ENCODE measurements at regions not wholly inside any gene's neighbourhood (a gene's known extent, or its start where the extent isn't known, plus 50 kb on each side); places are given as distances from the start of the nearest gene placed in this dataset.

- no peak for DNase-seq (ENCODE audit: extremely low read depth, low read depth)
- no peak for TF ChIP-seq CTCF (IDR thresholded peaks at IDR 0.05; ENCODE audit: low read depth, low read length, missing control alignments)
- H3K4me3 ChIP-seq (replicated peaks; ENCODE audit: low read depth, low read length): no peak overlapping the region
Measured at GRCh38 chr18:66792466-66792865, 188.6 kb upstream of the CDH19 start.

- no peak for DNase-seq (ENCODE audit: extremely low read depth, low read depth)
- no peak for TF ChIP-seq CTCF (IDR thresholded peaks at IDR 0.05; ENCODE audit: low read depth, low read length, missing control alignments)
- no peak overlapping the region for H3K4me3 ChIP-seq (replicated peaks; ENCODE audit: low read depth, low read length)
Measured at GRCh38 chr18:66780609-66781008, 176.7 kb upstream of the CDH19 start.

GRCh38 chr18:66778048-66778447 lies 174.2 kb upstream of the CDH19 start:
- no peak overlapping the region for H3K4me3 ChIP-seq (replicated peaks; ENCODE audit: low read depth, low read length)
- DNase-seq (ENCODE audit: extremely low read depth, low read depth): no peak
- no peak for TF ChIP-seq CTCF (IDR thresholded peaks at IDR 0.05; ENCODE audit: low read depth, low read length, missing control alignments)

GRCh38 chr18:66769375-66769774 lies 165.5 kb upstream of the CDH19 start:
- no peak for DNase-seq (ENCODE audit: extremely low read depth, low read depth)
- H3K4me3 ChIP-seq (replicated peaks; ENCODE audit: low read depth, low read length): no peak overlapping the region
- TF ChIP-seq CTCF (IDR thresholded peaks at IDR 0.05; ENCODE audit: low read depth, low read length, missing control alignments): no peak

GRCh38 chr18:66764230-66764629 lies 160.3 kb upstream of the CDH19 start:
- DNase-seq (ENCODE audit: extremely low read depth, low read depth): no peak
- no peak for TF ChIP-seq CTCF (IDR thresholded peaks at IDR 0.05; ENCODE audit: low read depth, low read length, missing control alignments)
- no peak overlapping the region for H3K4me3 ChIP-seq (replicated peaks; ENCODE audit: low read depth, low read length)

- DNase-seq (ENCODE audit: extremely low read depth, low read depth): no peak
- no peak for TF ChIP-seq CTCF (IDR thresholded peaks at IDR 0.05; ENCODE audit: low read depth, low read length, missing control alignments)
- H3K4me3 ChIP-seq (replicated peaks; ENCODE audit: low read depth, low read length): no peak overlapping the region
Measured at GRCh38 chr18:66761166-66761565, 157.3 kb upstream of the CDH19 start.

GRCh38 chr18:66760559-66760958 lies 156.7 kb upstream of the CDH19 start:
- no peak for TF ChIP-seq CTCF (IDR thresholded peaks at IDR 0.05; ENCODE audit: low read depth, low read length, missing control alignments)
- DNase-seq (ENCODE audit: extremely low read depth, low read depth): no peak
- H3K4me3 ChIP-seq (replicated peaks; ENCODE audit: low read depth, low read length): no peak overlapping the region

Measured in HFF-Myc (cell line).